ENCODE measurements at regions not wholly inside any gene's neighbourhood (a gene's known extent, or its start where the extent isn't known, plus 50 kb on each side); places are given as distances from the start of the nearest gene placed in this dataset.

GRCh38 chr4:81577392-81577791, 105.7 kb upstream of the RASGEF1B start:
- DNase-seq, result no peak

GRCh38 chr4:81574991-81575390, 103.3 kb upstream of the RASGEF1B start:
- no peak for DNase-seq

DNA sequence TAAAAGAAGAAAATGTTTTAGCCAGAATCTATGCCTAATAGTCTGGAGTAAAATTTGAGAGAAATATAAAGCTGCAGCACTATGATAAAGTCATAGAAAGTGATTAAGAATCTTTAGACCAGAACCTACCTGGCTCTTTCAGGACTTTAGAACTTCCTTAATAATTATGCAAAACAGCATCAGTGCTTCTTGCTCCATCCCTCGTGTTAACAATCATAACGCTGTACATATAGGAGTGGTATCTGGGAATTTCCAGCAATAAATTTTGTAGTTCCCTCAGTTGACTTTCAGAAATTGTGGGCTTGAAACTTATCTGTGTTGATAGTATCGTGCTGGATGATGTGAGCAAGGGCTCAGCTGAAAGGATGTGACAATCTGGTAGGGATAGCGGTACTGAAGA, 102.1 kb upstream of the RASGEF1B start:
- no peak for DNase-seq

GRCh38 chr4:81572402-81572801, 100.7 kb upstream of the RASGEF1B start:
- no peak for DNase-seq

- no peak for DNase-seq
Observed at GRCh38 chr4:81571105-81571504, 99.4 kb upstream of the RASGEF1B start.

- no peak for DNase-seq
Observed at GRCh38 chr4:81566161-81566591, 94.5 kb upstream of the RASGEF1B start.

DNA sequence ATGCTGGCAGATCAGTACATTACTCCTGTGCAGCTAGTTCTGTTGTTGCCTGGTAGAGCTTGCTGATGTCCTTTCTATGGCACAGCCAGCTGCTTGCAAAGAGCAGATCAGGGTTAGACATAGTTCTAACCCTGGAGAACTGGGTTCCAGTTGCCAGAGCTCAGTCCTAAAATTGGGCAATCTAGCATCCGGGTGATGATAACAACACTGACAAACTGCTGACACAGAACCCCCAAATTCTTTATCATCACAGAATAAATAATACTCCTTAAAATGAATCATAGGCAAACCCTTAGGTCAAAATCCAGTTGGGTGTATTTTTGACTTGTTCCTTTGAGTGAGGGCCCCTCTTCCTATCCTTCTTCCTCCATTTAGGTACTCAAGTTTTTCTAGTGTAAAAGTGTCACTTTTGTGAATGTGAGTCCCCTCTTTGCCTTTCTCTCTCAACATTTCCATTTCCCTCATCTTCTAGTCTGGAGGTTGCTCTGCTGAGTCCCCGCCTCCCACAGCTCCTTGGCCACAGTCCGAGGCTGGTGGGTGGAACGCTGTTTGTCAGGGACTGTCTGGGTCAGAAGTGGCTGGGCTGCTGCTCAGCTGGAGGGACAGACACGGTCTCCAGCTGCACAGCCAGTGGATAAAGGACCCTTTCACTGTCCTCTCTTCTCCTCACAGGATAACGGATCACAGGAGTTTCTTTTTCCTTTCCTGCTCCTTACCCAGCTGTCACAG, 93.6 kb upstream of the RASGEF1B start:
- DNase-seq, result no peak

DNA sequence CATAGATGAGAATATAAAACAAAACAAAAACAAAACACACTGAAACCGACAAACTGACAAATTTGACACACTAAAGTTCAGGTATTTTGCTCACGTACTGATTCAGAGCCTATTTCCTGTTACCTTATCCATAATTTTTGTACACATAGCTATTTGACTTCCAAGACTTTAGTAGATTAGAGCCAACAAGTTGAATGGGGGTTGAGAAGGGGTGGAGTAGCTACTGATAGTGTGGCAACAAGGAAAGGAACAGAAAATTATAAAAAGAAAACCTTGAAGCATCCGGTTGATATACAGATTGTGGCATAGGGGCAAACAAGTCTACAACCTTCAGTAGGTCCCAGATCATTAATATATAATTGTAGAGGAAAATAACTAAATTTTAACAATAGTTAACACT, 92.3 kb upstream of the RASGEF1B start:
- no peak for DNase-seq

- no peak for DNase-seq
Observed at GRCh38 chr4:81562093-81562492, 90.4 kb upstream of the RASGEF1B start.

DNA sequence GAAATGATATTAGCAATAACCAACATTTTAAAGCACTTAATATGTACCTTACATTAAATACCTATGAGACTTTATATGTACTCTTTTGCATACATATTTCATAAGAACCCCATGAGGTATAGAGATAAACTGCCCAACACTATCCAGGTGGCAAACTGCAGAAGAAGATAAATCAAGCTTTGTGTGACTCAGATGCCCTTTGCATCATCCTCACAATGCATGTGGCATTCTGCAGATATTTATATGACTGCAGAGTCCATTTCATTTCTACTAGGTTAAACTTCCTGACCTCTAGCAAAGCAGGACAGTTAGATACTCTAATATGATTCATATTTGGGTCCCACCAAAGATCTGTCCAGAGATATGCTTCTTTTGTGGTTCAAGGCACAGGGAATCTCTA, 85.6 kb upstream of the RASGEF1B start:
- DNase-seq, result no peak

DNA sequence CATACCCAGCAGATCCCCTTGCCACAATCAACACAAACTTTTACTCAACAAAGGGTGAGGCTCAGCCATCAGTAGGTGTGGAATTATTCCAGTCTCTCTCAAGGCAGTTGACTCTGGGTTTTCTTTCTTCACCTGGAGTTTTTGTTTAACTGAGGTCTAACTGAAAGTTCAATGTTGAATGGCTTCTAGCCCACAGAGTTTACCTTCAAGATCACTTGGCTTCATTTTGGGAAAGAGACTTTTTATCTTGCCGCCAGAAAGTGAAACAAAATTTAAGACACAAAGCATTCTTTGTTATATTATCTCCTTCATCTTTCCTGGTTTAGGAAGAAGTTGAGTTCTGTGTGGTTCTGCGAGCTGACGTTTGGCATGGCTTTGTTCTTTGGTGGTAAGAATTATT, 83.8 kb upstream of the RASGEF1B start:
- DNase-seq, result no peak

DNA sequence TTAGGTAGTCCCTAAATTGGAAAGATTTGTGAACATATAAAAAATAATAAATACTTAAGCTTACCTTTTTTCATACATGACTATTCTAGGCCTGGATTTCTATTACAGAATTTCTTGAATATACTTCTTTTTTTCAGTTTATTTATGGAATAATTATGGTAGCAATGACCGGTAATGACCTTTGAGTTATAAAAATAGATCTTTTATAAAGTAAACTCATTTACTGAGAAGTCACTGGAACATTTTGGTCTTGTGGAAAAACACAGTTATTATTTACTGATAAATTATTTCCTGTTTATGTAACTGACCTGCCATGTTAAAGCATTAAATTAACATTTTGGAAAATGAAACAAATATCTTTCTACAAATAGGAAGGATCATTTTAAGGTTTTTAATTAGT, 80.4 kb upstream of the RASGEF1B start:
- no peak for DNase-seq

DNA sequence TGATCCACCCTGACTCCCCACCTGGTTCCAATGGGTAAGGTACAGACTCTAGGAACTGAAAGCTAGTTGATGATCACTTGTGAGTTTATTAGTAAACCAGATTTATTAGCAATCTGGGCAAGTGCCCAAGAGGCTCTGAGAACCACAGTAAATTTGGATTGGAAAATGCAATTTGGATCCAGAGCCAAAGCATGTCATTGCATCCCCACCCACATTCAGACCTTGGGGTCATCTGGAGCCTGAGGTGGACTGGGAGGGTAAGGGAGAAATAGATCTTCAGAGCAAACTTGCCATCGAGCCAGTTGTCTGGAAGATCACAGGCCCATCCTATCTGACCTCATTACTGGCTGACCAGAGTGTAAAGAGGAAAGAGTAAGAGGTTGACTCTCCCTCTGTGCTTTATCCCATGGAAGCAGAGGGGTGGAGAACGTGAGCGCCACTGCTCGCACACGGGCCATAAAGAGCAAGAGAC, 78.7 kb upstream of the RASGEF1B start:
- no peak for DNase-seq

- no peak for DNase-seq
Observed at GRCh38 chr4:81549984-81550383, 78.3 kb upstream of the RASGEF1B start.

DNA sequence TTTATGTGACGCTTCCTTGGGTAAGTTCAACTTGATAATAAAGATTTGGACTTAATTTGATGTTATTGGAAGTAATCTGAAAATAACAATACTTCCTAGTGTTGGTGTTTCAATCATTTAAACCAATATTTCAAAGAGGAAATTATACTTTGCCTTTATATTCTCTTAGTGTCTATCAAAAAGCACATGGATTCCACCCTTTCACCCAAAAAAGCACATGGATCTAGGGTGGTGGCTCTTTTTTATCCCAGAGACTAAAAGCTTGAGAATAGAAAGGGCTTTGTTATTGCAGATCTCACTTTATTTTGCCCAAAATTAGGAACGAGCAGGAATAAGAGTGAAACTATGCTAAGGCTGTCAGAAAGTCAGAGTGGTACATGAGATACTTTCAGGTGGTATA, 75.1 kb upstream of the RASGEF1B start:
- DNase-seq, result no peak

- DNase-seq, result no peak
Observed at GRCh38 chr4:81541161-81541945, 69.6 kb upstream of the RASGEF1B start.

- DNase-seq, result no peak
Observed at GRCh38 chr4:81538716-81539427, 67.2 kb upstream of the RASGEF1B start.

GRCh38 chr4:81531410-81531809, 59.7 kb upstream of the RASGEF1B start:
- no peak for DNase-seq

GRCh38 chr4:81528979-81529378, 57.3 kb upstream of the RASGEF1B start:
- DNase-seq, result no peak

- no peak for DNase-seq
Observed at GRCh38 chr4:81528200-81528599, 56.5 kb upstream of the RASGEF1B start.

- DNase-seq, result no peak
Observed at GRCh38 chr4:81527709-81528108, 56.0 kb upstream of the RASGEF1B start.

DNA sequence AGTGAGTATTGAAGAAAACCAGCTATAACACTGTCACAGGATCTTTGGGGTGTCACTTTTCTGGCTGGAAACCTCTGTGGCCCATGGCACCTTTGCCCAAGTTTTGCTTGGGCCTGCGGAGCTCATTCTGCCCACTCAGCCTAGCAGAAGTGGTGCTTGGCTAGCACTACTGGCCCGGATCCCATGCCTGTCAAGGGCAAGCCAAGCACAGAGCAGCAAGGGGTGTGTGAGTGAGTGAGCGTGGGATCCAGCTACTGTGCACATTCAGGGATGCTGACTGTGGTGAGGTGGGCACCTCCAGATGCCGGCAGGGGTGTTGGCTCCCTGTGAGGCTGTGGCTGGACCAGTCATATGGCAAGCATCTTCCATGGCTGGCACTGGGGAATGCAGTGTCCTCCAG, 55.4 kb upstream of the RASGEF1B start:
- DNase-seq, result no peak

- no peak for DNase-seq
Observed at GRCh38 chr4:81526706-81527105, 55.0 kb upstream of the RASGEF1B start.

Data from stimulated activated CD4-positive, alpha-beta T cell treated with anti-CD3 and anti-CD28 coated beads, Interleukin-12 subunit alpha, Interleukin-12 subunit beta, amount 100 ng/mL, for 4 hours (primary cell).